ENCODE measurements at regions not wholly inside any gene's neighbourhood (a gene's known extent, or its start where the extent isn't known, plus 50 kb on each side); places are given as distances from the start of the nearest gene placed in this dataset.

GRCh38 chr11:19345519-19345847 lies 104.7 kb upstream of the E2F8 start:
- H3K36me3 ChIP-seq (ENCODE audit: insufficient read depth, low read length) = no peaks in the 10 kb centered on the region
- H3K9ac ChIP-seq (ENCODE audit: low read length) = peak overlapping the region; percentile 50
- peaks cover 68% of the 10 kb centered on the region for H3K27me3 ChIP-seq (ENCODE audit: insufficient read depth, low read depth, low read length)
- no peaks in the 10 kb centered on the region for H3F3A ChIP-seq (ENCODE audit: insufficient read depth, low read length, poor library complexity, severe bottlenecking)
- no peaks in the 10 kb centered on the region for H3K79me2 ChIP-seq (replicated peaks; ENCODE audit: insufficient read depth, low read length)
- peak overlapping the region; percentile 47 for H2AFZ ChIP-seq (ENCODE audit: low read depth, low read length)
- H3K4me3 ChIP-seq (ENCODE audit: low read length) = peak overlapping the region; percentile 82
- no peak overlapping the region for H3K27ac ChIP-seq (ENCODE audit: low read length)
- no peaks in the 10 kb centered on the region for H3K9me3 ChIP-seq (ENCODE audit: low read length)
- H3K9me2 ChIP-seq (ENCODE audit: insufficient read depth, low read length) = no peaks in the 10 kb centered on the region
- H3K4me2 ChIP-seq (ENCODE audit: low read length) = peak overlapping the region; percentile 40
- no peak for TF ChIP-seq EP300 (conservative IDR thresholded peaks at IDR 0.05; ENCODE audit: poor library complexity, severe bottlenecking)
- TF ChIP-seq EZH2 (IDR thresholded peaks at IDR 0.05; ENCODE audit: borderline replicate concordance, insufficient read depth, low read length, poor library complexity, severe bottlenecking) = no peak
- TF ChIP-seq MXI1 (conservative IDR thresholded peaks at IDR 0.05; ENCODE audit: poor library complexity, severe bottlenecking) = peak; percentile 8
- TF ChIP-seq, protein P1, sequence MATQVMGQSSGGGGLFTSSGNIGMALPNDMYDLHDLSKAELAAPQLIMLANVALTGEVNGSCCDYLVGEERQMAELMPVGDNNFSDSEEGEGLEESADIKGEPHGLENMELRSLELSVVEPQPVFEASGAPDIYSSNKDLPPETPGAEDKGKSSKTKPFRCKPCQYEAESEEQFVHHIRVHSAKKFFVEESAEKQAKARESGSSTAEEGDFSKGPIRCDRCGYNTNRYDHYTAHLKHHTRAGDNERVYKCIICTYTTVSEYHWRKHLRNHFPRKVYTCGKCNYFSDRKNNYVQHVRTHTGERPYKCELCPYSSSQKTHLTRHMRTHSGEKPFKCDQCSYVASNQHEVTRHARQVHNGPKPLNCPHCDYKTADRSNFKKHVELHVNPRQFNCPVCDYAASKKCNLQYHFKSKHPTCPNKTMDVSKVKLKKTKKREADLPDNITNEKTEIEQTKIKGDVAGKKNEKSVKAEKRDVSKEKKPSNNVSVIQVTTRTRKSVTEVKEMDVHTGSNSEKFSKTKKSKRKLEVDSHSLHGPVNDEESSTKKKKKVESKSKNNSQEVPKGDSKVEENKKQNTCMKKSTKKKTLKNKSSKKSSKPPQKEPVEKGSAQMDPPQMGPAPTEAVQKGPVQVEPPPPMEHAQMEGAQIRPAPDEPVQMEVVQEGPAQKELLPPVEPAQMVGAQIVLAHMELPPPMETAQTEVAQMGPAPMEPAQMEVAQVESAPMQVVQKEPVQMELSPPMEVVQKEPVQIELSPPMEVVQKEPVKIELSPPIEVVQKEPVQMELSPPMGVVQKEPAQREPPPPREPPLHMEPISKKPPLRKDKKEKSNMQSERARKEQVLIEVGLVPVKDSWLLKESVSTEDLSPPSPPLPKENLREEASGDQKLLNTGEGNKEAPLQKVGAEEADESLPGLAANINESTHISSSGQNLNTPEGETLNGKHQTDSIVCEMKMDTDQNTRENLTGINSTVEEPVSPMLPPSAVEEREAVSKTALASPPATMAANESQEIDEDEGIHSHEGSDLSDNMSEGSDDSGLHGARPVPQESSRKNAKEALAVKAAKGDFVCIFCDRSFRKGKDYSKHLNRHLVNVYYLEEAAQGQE (IDR thresholded peaks at IDR 0.05; ENCODE audit: borderline replicate concordance) = no peak
- TF ChIP-seq TAF1 (IDR thresholded peaks at IDR 0.05; ENCODE audit: low read depth) = no peak
- TF ChIP-seq RAD21 (conservative IDR thresholded peaks at IDR 0.05) = peak; percentile 27
- TF ChIP-seq SMC3 (conservative IDR thresholded peaks at IDR 0.05; ENCODE audit: poor library complexity) = no peak
- peak; percentile 46 for TF ChIP-seq CTCF (IDR thresholded peaks at IDR 0.05; ENCODE audit: poor library complexity, severe bottlenecking)
- no peak for TF ChIP-seq POLR2AphosphoS5 (IDR thresholded peaks at IDR 0.05)
- H4K20me1 ChIP-seq (ENCODE audit: insufficient read depth) = no peaks in the 10 kb centered on the region

- H3K27ac ChIP-seq (ENCODE audit: low read length) = no peak overlapping the region
These were observed 104.1 kb upstream of the E2F8 start for GRCh38 chr11:19344661-19345518.

More at GRCh38 chr11:19344661-19345518, 104.1 kb upstream of the E2F8 start:
- no peak overlapping the region for H2AFZ ChIP-seq (ENCODE audit: low read depth, low read length)
- H3K9me3 ChIP-seq (ENCODE audit: low read length) = no peaks in the 10 kb centered on the region
- peak overlapping the region; percentile 40 for H3K4me2 ChIP-seq (ENCODE audit: low read length)
- no peaks in the 10 kb centered on the region for H3K36me3 ChIP-seq (ENCODE audit: insufficient read depth, low read length)
- H3K27me3 ChIP-seq (ENCODE audit: insufficient read depth, low read depth, low read length) = peaks cover 69% of the 10 kb centered on the region
- H3F3A ChIP-seq (ENCODE audit: insufficient read depth, low read length, poor library complexity, severe bottlenecking) = no peaks in the 10 kb centered on the region
- no peaks in the 10 kb centered on the region for H3K9me2 ChIP-seq (ENCODE audit: insufficient read depth, low read length)
- no peaks in the 10 kb centered on the region for H4K20me1 ChIP-seq (ENCODE audit: insufficient read depth)
- no peaks in the 10 kb centered on the region for H3K79me2 ChIP-seq (replicated peaks; ENCODE audit: insufficient read depth, low read length)
- H3K4me3 ChIP-seq (ENCODE audit: low read length) = peak overlapping the region; percentile 82
- no peak for TF ChIP-seq RAD21 (conservative IDR thresholded peaks at IDR 0.05)
- TF ChIP-seq MXI1 (conservative IDR thresholded peaks at IDR 0.05; ENCODE audit: poor library complexity, severe bottlenecking) = peak; percentile 19
- peak; percentile 28 for TF ChIP-seq TAF1 (IDR thresholded peaks at IDR 0.05; ENCODE audit: low read depth)
- peak overlapping the region; percentile 50 for H3K9ac ChIP-seq (ENCODE audit: low read length)

Data from neural cell (in vitro differentiated cells).